ENCODE measurements at regions not wholly inside any gene's neighbourhood (a gene's known extent, or its start where the extent isn't known, plus 50 kb on each side); places are given as distances from the start of the nearest gene placed in this dataset.

DNA sequence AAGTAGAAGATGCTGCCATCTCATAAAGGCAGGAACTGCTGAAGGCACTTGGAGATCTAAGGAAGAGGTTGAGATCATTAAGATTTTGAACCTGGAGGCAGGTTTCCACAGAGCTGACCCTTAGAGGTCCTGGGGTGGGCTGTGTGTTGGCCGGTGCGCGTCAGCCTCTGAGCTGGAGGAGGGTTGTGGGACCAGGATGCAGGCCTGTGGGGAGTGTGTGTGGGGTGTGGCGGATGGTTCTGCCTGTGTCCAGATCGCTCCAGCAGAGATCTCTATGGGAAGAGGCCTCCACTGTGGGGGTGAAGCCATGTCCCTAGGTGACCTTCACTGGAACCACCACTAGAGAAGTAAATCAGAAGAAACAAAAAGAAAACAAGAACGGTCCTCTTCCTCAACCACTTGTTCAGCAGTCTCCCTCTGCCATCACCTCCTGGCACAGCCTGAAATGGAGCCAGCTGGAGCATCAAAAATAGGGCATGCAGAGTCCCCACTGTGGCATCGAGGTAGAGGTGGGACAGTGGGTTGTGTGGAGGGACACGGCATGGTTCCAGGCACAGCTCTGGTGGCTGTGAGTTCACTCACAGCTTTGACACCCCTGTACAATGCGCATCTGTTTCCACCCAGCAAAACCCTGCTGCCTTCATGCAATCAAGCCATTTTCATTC is 453.8 kb downstream of the TCERG1L start:
- no peak for TF ChIP-seq ZFX (IDR thresholded peaks at IDR 0.05)
- H3K27ac ChIP-seq, result no peak overlapping the region

- H3K27ac ChIP-seq, result no peak overlapping the region
- TF ChIP-seq, protein P1, sequence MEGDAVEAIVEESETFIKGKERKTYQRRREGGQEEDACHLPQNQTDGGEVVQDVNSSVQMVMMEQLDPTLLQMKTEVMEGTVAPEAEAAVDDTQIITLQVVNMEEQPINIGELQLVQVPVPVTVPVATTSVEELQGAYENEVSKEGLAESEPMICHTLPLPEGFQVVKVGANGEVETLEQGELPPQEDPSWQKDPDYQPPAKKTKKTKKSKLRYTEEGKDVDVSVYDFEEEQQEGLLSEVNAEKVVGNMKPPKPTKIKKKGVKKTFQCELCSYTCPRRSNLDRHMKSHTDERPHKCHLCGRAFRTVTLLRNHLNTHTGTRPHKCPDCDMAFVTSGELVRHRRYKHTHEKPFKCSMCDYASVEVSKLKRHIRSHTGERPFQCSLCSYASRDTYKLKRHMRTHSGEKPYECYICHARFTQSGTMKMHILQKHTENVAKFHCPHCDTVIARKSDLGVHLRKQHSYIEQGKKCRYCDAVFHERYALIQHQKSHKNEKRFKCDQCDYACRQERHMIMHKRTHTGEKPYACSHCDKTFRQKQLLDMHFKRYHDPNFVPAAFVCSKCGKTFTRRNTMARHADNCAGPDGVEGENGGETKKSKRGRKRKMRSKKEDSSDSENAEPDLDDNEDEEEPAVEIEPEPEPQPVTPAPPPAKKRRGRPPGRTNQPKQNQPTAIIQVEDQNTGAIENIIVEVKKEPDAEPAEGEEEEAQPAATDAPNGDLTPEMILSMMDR (conservative IDR thresholded peaks at IDR 0.05), result no peak
- no peak for TF ChIP-seq ZFX (IDR thresholded peaks at IDR 0.05)
Observed at GRCh38 chr10:130858626-130859025, 452.9 kb downstream of the TCERG1L start.

GRCh38 chr10:130859427-130859826 is 452.1 kb downstream of the TCERG1L start:
- H3K27ac ChIP-seq, result no peak overlapping the region
- TF ChIP-seq ZFX (IDR thresholded peaks at IDR 0.05), result no peak
- TF ChIP-seq, protein P1 (conservative IDR thresholded peaks at IDR 0.05), result no peak

GRCh38 chr10:130862122-130862521 is 449.4 kb downstream of the TCERG1L start:
- no peak for TF ChIP-seq ZFX (IDR thresholded peaks at IDR 0.05)
- TF ChIP-seq, protein P1 (conservative IDR thresholded peaks at IDR 0.05), result no peak
- H3K27ac ChIP-seq, result no peak overlapping the region

DNA sequence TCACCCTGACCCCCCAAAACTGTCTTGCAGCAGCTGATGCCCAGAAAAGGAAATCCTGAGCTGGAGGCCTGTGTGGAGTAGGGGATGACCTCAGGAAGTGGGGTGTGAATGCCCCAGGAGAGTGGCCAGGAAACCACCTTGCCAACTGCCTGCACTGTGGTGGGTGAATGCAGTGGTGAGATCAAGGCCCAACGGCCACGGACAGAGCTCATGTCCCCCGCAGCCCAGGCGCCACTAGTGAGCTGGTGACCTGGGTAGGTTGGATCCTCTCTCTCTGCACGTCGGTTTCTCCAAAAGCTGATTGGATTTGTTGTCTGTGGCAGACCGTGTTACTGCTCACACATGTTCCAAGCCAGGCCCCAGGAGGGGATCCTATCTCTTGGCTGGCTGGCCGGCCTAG is 448.9 kb downstream of the TCERG1L start:
- no peak overlapping the region for H3K27ac ChIP-seq
- TF ChIP-seq, protein P1 (conservative IDR thresholded peaks at IDR 0.05), result no peak
- TF ChIP-seq ZFX (IDR thresholded peaks at IDR 0.05), result no peak

DNA sequence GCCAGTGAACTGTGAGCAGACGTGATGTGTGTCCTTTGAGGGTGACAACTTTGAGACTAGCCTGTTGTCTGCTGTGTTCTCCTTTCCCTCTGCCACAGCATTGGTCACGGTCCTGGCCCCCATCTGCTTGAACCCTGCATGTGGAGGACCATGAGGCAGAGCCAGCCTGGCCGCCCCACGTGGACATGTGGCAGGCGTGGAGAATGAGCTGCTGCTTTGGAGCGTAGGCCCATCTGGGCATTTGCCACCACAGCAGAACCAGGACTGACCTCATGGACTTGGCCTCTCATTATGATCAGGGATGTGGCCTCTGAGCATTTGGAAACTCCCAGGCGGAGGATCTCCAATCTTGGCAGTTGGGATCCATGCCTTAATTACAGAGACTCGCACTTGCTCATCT is 448.5 kb downstream of the TCERG1L start:
- H3K27ac ChIP-seq, result no peak overlapping the region
- TF ChIP-seq, protein P1 (conservative IDR thresholded peaks at IDR 0.05), result no peak
- TF ChIP-seq ZFX (IDR thresholded peaks at IDR 0.05), result no peak

DNA sequence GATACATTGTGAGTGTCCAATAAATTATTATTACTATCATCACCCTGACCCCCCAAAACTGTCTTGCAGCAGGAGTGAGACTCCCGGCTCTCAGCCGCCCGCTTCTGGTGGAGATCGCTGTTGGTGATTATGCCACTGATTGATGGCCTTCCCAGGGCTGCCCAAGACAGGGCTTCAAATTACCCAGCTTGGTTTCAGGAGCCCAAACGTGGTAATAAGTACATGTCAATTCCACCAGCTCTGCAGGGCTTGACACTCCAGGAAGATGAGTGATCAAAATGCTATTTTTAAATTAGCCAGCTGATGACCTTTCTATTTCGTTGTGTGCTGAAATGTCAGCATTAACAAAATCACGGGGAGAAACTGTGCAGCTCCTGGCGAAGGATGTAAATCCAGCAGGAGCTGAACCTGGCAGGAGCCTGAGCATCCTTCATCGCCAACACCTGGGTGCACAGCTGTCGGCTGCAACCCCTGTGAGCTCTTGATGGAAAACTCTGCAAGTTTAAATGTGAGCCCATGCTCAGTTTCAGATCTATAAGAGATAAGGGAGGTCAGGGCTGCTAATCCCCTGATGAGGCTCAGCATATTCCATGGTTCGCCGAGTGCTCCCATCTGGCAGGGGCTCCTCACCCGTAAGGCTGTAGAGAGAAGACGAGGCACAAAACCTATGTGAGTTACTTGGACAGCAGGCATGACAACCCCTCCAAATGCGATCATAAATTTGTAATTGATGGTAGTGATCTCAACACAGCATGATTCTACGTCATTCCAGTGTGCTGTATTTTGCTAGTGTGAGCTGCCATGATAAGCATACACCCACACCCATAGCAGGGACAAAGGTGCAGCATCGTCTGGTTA is 446.3 kb downstream of the TCERG1L start:
- no peak overlapping the region for H3K27ac ChIP-seq
- TF ChIP-seq ZFX (IDR thresholded peaks at IDR 0.05), result no peak
- TF ChIP-seq, protein P1 (conservative IDR thresholded peaks at IDR 0.05), result no peak
